Endothelial cell of umbilical vein (primary cell): ENCODE measurements at regions not wholly inside any gene's neighbourhood (a gene's known extent, or its start where the extent isn't known, plus 50 kb on each side); places are given as distances from the start of the nearest gene placed in this dataset.

Experiments used
- CTCF ChIP-seq, 2 donors: IDR thresholded peaks; 1 replicate in 1 of 2; 2 replicates in 1 of 2; pipeline ENCODE4 v1.5.1; 2011; ENCODE audit warnings: low read length in 2 of 2, mild to moderate bottlenecking in 2 of 2, moderate library complexity in 2 of 2, control low read depth in 1 of 2, inconsistent platforms in 1 of 2, low read depth in 1 of 2; ENCODE audit not compliant: insufficient read depth in 1 of 2; ENCODE audit errors: extremely low read depth in 1 of 2
- FOS ChIP-seq: IDR thresholded peaks from 2 replicates; pipeline ENCODE4 v1.6.1; 2011; ENCODE audit warnings: mild to moderate bottlenecking, low read length, moderate library complexity, borderline replicate concordance; ENCODE audit not compliant: insufficient read depth
- JUN ChIP-seq: IDR thresholded peaks from 2 replicates; pipeline ENCODE4 v1.6.1; 2011; ENCODE audit warnings: borderline replicate concordance, low read depth; ENCODE audit not compliant: insufficient read length, insufficient read depth
- MAX ChIP-seq: IDR thresholded peaks from 2 replicates; pipeline ENCODE4 v1.6.1; 2011; ENCODE audit not compliant: insufficient read depth, insufficient read length
- MYC ChIP-seq: IDR thresholded peaks from one replicate; pipeline ENCODE4 v1.6.1; 2011; ENCODE audit warnings: mild to moderate bottlenecking, low read depth, low read length
- POLR2A ChIP-seq: IDR thresholded peaks from 2 replicates; pipeline ENCODE4 v1.6.1; 2012; ENCODE audit warnings: low read depth, mild to moderate bottlenecking, control low read depth, low read length
- POLR2AphosphoS5 ChIP-seq: IDR thresholded peaks from 2 replicates; pipeline ENCODE4 v1.6.1; 2012; ENCODE audit warnings: low read depth, mild to moderate bottlenecking, control low read depth, low read length, moderate library complexity; ENCODE audit not compliant: insufficient read depth

- TF ChIP-seq POLR2AphosphoS5 (no peak), CTCF (IDR thresholded peaks at IDR 0.05; ENCODE audit: extremely low read depth in 1 of 2, insufficient read depth in 1 of 2, low read depth in 1 of 2, low read length in 2 of 2) (no peak), MAX (no peak), MYC (no peak), POLR2A (no peak), JUN (no peak), FOS (no peak)
Measured at GRCh38 chr12:25764892-25765291, 193.6 kb upstream of the RASSF8 start.
